ENCODE measurements at regions not wholly inside any gene's neighbourhood (a gene's known extent, or its start where the extent isn't known, plus 50 kb on each side); places are given as distances from the start of the nearest gene placed in this dataset.
A peak's percentile ranks its signal among the peaks of the same experiment; 100 is the strongest.

GRCh38 chr6:27119761-27120160 lies 127.7 kb upstream of the PRSS16 start:
- dilution Hi-C loops (cut with MboI; ENCODE audit: extremely low pct_ligation_motif_present, low sequenced_read_pairs) = no loop called here
- no peak overlapping the region for H3K27ac ChIP-seq (ENCODE audit: control insufficient read depth, insufficient read depth, low read length)
- FAIRE-seq = peak; percentile 44

GRCh38 chr6:27121640-27122039 lies 125.9 kb upstream of the PRSS16 start:
- no peaks in the 10 kb centered on the region for H3K27me3 ChIP-seq (ENCODE audit: control insufficient read depth, extremely low read depth, insufficient read depth, low read length)
- no peaks in the 10 kb centered on the region for H3K4me1 ChIP-seq (ENCODE audit: control insufficient read depth, extremely low read depth, insufficient read depth, low read length)
- FAIRE-seq (no peak), DNase-seq (ENCODE audit: low read depth, low spot score) (no peak)
- dilution Hi-C loops (cut with MboI; ENCODE audit: extremely low pct_ligation_motif_present, low sequenced_read_pairs) = no loop called here
- H3K4me2 ChIP-seq (ENCODE audit: control insufficient read depth, extremely low read depth, insufficient read depth, low read depth, low read length) = no peak overlapping the region
- no peak overlapping the region for H3K4me3 ChIP-seq (ENCODE audit: control insufficient read depth in 2 of 3, extremely low read depth in 1 of 3, insufficient read depth in 2 of 3, low read depth in 1 of 3, low read length in 3 of 3)
- H3K27ac ChIP-seq (ENCODE audit: control insufficient read depth, insufficient read depth, low read length) = no peak overlapping the region
- no peaks in the 10 kb centered on the region for H3K9me1 ChIP-seq (ENCODE audit: control insufficient read depth, extremely low read depth, insufficient read depth, low read length)
- H3K79me2 ChIP-seq (ENCODE audit: control insufficient read depth, insufficient read depth, low read length) = no peaks in the 10 kb centered on the region
- no peak overlapping the region for H3K9ac ChIP-seq (ENCODE audit: control insufficient read depth, extremely low read depth, insufficient read depth, low read length)
- TF ChIP-seq EZH2 (IDR thresholded peaks at IDR 0.05; ENCODE audit: low read length) (no peak), CTCF (optimal IDR thresholded peaks at IDR 0.05 in 1 of 3, IDR thresholded peaks at IDR 0.05 in 1 of 3, conservative IDR thresholded peaks at IDR 0.05 in 1 of 3; ENCODE audit: extremely low read depth in 1 of 3, insufficient read depth in 2 of 3, low read length in 3 of 3) (no peak)
- H2AFZ ChIP-seq (ENCODE audit: control insufficient read depth, low read length) = no peak overlapping the region
- no peaks in the 10 kb centered on the region for H4K20me1 ChIP-seq (ENCODE audit: control insufficient read depth, extremely low read depth, insufficient read depth, low read length)
- peaks cover 0 to 3% of the 10 kb centered on the region in 2 experiments for H3K36me3 ChIP-seq (ENCODE audit: control insufficient read depth in 2 of 2, extremely low read depth in 1 of 2, insufficient read depth in 2 of 2, low read length in 2 of 2)
- H3K9me3 ChIP-seq (ENCODE audit: control insufficient read depth, low read depth, low read length) = no peaks in the 10 kb centered on the region

More at GRCh38 chr6:27119761-27120160, 127.7 kb upstream of the PRSS16 start:
- no peaks in the 10 kb centered on the region for H3K79me2 ChIP-seq (ENCODE audit: control insufficient read depth, insufficient read depth, low read length)
- H2AFZ ChIP-seq (ENCODE audit: control insufficient read depth, low read length) = no peak overlapping the region
- TF ChIP-seq EZH2 (IDR thresholded peaks at IDR 0.05; ENCODE audit: low read length) (no peak), CTCF (optimal IDR thresholded peaks at IDR 0.05 in 1 of 3, IDR thresholded peaks at IDR 0.05 in 1 of 3, conservative IDR thresholded peaks at IDR 0.05 in 1 of 3; ENCODE audit: extremely low read depth in 1 of 3, insufficient read depth in 2 of 3, low read length in 3 of 3) (no peak)
- no peak for DNase-seq (ENCODE audit: low read depth, low spot score)
- no peak overlapping the region for H3K4me3 ChIP-seq (ENCODE audit: control insufficient read depth in 2 of 3, extremely low read depth in 1 of 3, insufficient read depth in 2 of 3, low read depth in 1 of 3, low read length in 3 of 3)
- H3K9me1 ChIP-seq (ENCODE audit: control insufficient read depth, extremely low read depth, insufficient read depth, low read length) = no peaks in the 10 kb centered on the region
- H3K4me2 ChIP-seq (ENCODE audit: control insufficient read depth, extremely low read depth, insufficient read depth, low read depth, low read length) = no peak overlapping the region
- H3K36me3 ChIP-seq (ENCODE audit: control insufficient read depth in 2 of 2, extremely low read depth in 1 of 2, insufficient read depth in 2 of 2, low read length in 2 of 2) = peaks cover 0 to 1% of the 10 kb centered on the region in 2 experiments
- no peaks in the 10 kb centered on the region for H3K4me1 ChIP-seq (ENCODE audit: control insufficient read depth, extremely low read depth, insufficient read depth, low read length)
- no peaks in the 10 kb centered on the region for H3K9me3 ChIP-seq (ENCODE audit: control insufficient read depth, low read depth, low read length)
- H3K9ac ChIP-seq (ENCODE audit: control insufficient read depth, extremely low read depth, insufficient read depth, low read length) = no peak overlapping the region
- H4K20me1 ChIP-seq (ENCODE audit: control insufficient read depth, extremely low read depth, insufficient read depth, low read length) = no peaks in the 10 kb centered on the region
- H3K27me3 ChIP-seq (ENCODE audit: control insufficient read depth, extremely low read depth, insufficient read depth, low read length) = no peaks in the 10 kb centered on the region
